ENCODE measurements at regions not wholly inside any gene's neighbourhood (a gene's known extent, or its start where the extent isn't known, plus 50 kb on each side); places are given as distances from the start of the nearest gene placed in this dataset.

GRCh38 chr6:22364306-22364705 is 67.5 kb upstream of the PRL start (continued):
- TF ChIP-seq MAX (IDR thresholded peaks at IDR 0.05) (no peak), CBX3 (IDR thresholded peaks at IDR 0.05; ENCODE audit: low read depth) (no peak), FOSL1 (IDR thresholded peaks at IDR 0.05; ENCODE audit: low read depth) (no peak), ZNF274 (IDR thresholded peaks at IDR 0.05; ENCODE audit: low read depth, low read length) (no peak)
- TF ChIP-seq, protein P1, sequence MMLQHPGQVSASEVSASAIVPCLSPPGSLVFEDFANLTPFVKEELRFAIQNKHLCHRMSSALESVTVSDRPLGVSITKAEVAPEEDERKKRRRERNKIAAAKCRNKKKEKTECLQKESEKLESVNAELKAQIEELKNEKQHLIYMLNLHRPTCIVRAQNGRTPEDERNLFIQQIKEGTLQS (IDR thresholded peaks at IDR 0.05): no peak

DNA sequence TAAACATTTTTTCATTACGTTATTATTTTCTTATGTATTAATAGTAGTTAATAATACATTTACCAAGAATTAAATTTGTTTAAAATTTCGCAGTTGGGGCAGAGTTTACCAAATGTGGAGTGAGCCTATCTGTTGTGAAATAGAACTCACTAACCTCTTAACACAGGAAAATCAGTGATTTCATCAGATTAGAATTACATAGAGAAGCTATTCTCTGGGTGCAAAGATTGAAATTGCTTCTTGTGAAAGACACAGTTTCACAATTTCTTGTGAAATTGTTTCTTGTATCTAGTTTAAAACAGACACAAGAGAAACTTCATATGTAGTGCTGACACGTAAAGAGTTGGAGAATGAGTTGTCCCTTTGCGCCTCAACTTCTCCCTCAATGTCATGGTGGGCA is 69.4 kb upstream of the PRL start:
- Histone ChIP-seq H3K9me2 (ENCODE audit: insufficient read depth) (no peaks in the 10 kb centered on the region), H3K9ac (ENCODE audit: low read length) (no peak overlapping the region), H4K20me1 (ENCODE audit: insufficient read depth) (no peaks in the 10 kb centered on the region), H2AFZ (ENCODE audit: low read depth, low read length, poor library complexity, severe bottlenecking) (no peak overlapping the region), H3K4me1 (ENCODE audit: control insufficient read depth in 1 of 2, insufficient read depth in 2 of 2, low read length in 2 of 2) (no peaks in the 10 kb centered on the region; a peak in 1 of 4 replicates), H3K27me3 (ENCODE audit: insufficient read depth, low read length) (no peaks in the 10 kb centered on the region), H3K36me3 (ENCODE audit: control insufficient read depth in 1 of 2, insufficient read depth in 2 of 2, low read length in 2 of 2) (no peaks in the 10 kb centered on the region), H3K9me3 (ENCODE audit: control insufficient read depth in 1 of 2, insufficient read depth in 1 of 2, low read depth in 1 of 2, low read length in 2 of 2) (no peaks in the 10 kb centered on the region), H3K79me2 (ENCODE audit: insufficient read depth, low read length) (no peaks in the 10 kb centered on the region), H3K4me2 (ENCODE audit: low read length) (no peak overlapping the region), H3K27ac (ENCODE audit: low read depth, low read length) (no peak overlapping the region), H3K4me3 (replicated peaks in 1 of 2; ENCODE audit: low read depth in 1 of 2, low read length in 2 of 2) (no peak overlapping the region)
- TF ChIP-seq MAX (IDR thresholded peaks at IDR 0.05) (no peak), FOSL1 (IDR thresholded peaks at IDR 0.05; ENCODE audit: low read depth) (no peak), CBX3 (IDR thresholded peaks at IDR 0.05; ENCODE audit: low read depth) (no peak), CTCF (IDR thresholded peaks at IDR 0.05 in 2 of 3, conservative IDR thresholded peaks at IDR 0.05 in 1 of 3; ENCODE audit: borderline replicate concordance in 1 of 3, insufficient read depth in 1 of 3, low read depth in 2 of 3, low read length in 2 of 3) (no peak), REST (IDR thresholded peaks at IDR 0.05; ENCODE audit: low read depth) (no peak), JUND (IDR thresholded peaks at IDR 0.05) (no peak), TCF7L2 (IDR thresholded peaks at IDR 0.05; ENCODE audit: borderline replicate concordance, extremely low read depth, insufficient read depth, insufficient read length) (no peak), ZNF274 (IDR thresholded peaks at IDR 0.05; ENCODE audit: low read depth, low read length) (no peak), SIN3A (IDR thresholded peaks at IDR 0.05; ENCODE audit: low read depth) (no peak), POLR2A (IDR thresholded peaks at IDR 0.05; ENCODE audit: borderline replicate concordance, extremely low read depth, insufficient read depth, insufficient read length) (no peak), POLR2AphosphoS5 (IDR thresholded peaks at IDR 0.05; ENCODE audit: low read depth, low read length) (no peak)
- TF ChIP-seq, protein P1 (IDR thresholded peaks at IDR 0.05): no peak
- RAD21 ChIA-PET (ENCODE audit: low non-redundant PET in 1 of 2, low total read pairs in 2 of 2, uncharacterized antibody in 2 of 2, unreplicated experiment in 2 of 2): no interaction called here
- CTCF ChIA-PET: no interaction called here
- BruUV-seq (replicated peaks): no TSS peak
- no peak for ATAC-seq
- DNase-seq (ENCODE audit: low read depth, low spot score): no peak
- intact Hi-C loops (cut with micrococcal nuclease): no loop called here
- POLR2A ChIA-PET: no interaction called here

All from HCT116 (cell line).